ENCODE measurements at regions not wholly inside any gene's neighbourhood (a gene's known extent, or its start where the extent isn't known, plus 50 kb on each side); places are given as distances from the start of the nearest gene placed in this dataset.

GRCh38 chr3:69688400-69688799 is 50.9 kb upstream of the MITF start:
- no peak overlapping the region for H2AFZ ChIP-seq (ENCODE audit: low read depth, low read length)
- no peak overlapping the region for H3K4me3 ChIP-seq (ENCODE audit: low read length)
- TF ChIP-seq EZH2phosphoT487 (IDR thresholded peaks at IDR 0.05; ENCODE audit: low read depth) (no peak), CTCF (IDR thresholded peaks at IDR 0.05; ENCODE audit: low read depth, low read length) (no peak)
- no peaks in the 10 kb centered on the region for H3K4me1 ChIP-seq (ENCODE audit: low read length)
- H3K9ac ChIP-seq (ENCODE audit: low read length): no peak overlapping the region
- H4K20me1 ChIP-seq (ENCODE audit: insufficient read depth, low read length): no peaks in the 10 kb centered on the region
- no peaks in the 10 kb centered on the region for H3K36me3 ChIP-seq (replicated peaks; ENCODE audit: low read depth, low read length)
- no peaks in the 10 kb centered on the region for H3K9me3 ChIP-seq (ENCODE audit: insufficient read depth, low read length)
- H3K27me3 ChIP-seq (ENCODE audit: low read depth, low read length): peaks cover 7% of the 10 kb centered on the region; the same call in 1 of the 2 replicates
- no peaks in the 10 kb centered on the region for H3K79me2 ChIP-seq (ENCODE audit: low read length)
- H3K27ac ChIP-seq (ENCODE audit: low read length): no peak overlapping the region
- no peak overlapping the region for H3K4me2 ChIP-seq (ENCODE audit: low read length)

GRCh38 chr3:69687641-69688040 is 51.6 kb upstream of the MITF start:
- no peaks in the 10 kb centered on the region for H3K36me3 ChIP-seq (replicated peaks; ENCODE audit: low read depth, low read length)
- H3K4me2 ChIP-seq (ENCODE audit: low read length): no peak overlapping the region
- H3K79me2 ChIP-seq (ENCODE audit: low read length): no peaks in the 10 kb centered on the region
- no peak overlapping the region for H2AFZ ChIP-seq (ENCODE audit: low read depth, low read length)
- TF ChIP-seq EZH2phosphoT487 (IDR thresholded peaks at IDR 0.05; ENCODE audit: low read depth): no peak
- TF ChIP-seq CTCF (IDR thresholded peaks at IDR 0.05; ENCODE audit: low read depth, low read length): no peak
- no peaks in the 10 kb centered on the region for H3K9me3 ChIP-seq (ENCODE audit: insufficient read depth, low read length)
- H3K4me1 ChIP-seq (ENCODE audit: low read length): no peaks in the 10 kb centered on the region
- H4K20me1 ChIP-seq (ENCODE audit: insufficient read depth, low read length): no peaks in the 10 kb centered on the region
- H3K27me3 ChIP-seq (ENCODE audit: low read depth, low read length): peaks cover 7% of the 10 kb centered on the region; the same call in 1 of the 2 replicates
- H3K27ac ChIP-seq (ENCODE audit: low read length): no peak overlapping the region
- H3K4me3 ChIP-seq (ENCODE audit: low read length): no peak overlapping the region
- no peak overlapping the region for H3K9ac ChIP-seq (ENCODE audit: low read length)

- TF ChIP-seq EZH2phosphoT487 (IDR thresholded peaks at IDR 0.05; ENCODE audit: low read depth): no peak
- no peak for TF ChIP-seq CTCF (IDR thresholded peaks at IDR 0.05; ENCODE audit: low read depth, low read length)
- H3K4me2 ChIP-seq (ENCODE audit: low read length): no peak overlapping the region
These were observed 53.2 kb upstream of the MITF start for GRCh38 chr3:69686056-69686455.

GRCh38 chr3:69684309-69684961 is 54.8 kb upstream of the MITF start:
- H3K27me3 ChIP-seq (ENCODE audit: low read depth, low read length): peaks cover 3% of the 10 kb centered on the region; the same call in 1 of the 2 replicates
- TF ChIP-seq EZH2phosphoT487 (IDR thresholded peaks at IDR 0.05; ENCODE audit: low read depth) (no peak), CTCF (IDR thresholded peaks at IDR 0.05; ENCODE audit: low read depth, low read length) (no peak)
- H3K79me2 ChIP-seq (ENCODE audit: low read length): no peaks in the 10 kb centered on the region
- H2AFZ ChIP-seq (ENCODE audit: low read depth, low read length): no peak overlapping the region
- H3K27ac ChIP-seq (ENCODE audit: low read length): no peak overlapping the region
- H3K9ac ChIP-seq (ENCODE audit: low read length): no peak overlapping the region
- no peaks in the 10 kb centered on the region for H4K20me1 ChIP-seq (ENCODE audit: insufficient read depth, low read length)
- no peaks in the 10 kb centered on the region for H3K9me3 ChIP-seq (ENCODE audit: insufficient read depth, low read length)
- H3K36me3 ChIP-seq (replicated peaks; ENCODE audit: low read depth, low read length): no peaks in the 10 kb centered on the region
- H3K4me2 ChIP-seq (ENCODE audit: low read length): no peak overlapping the region
- H3K4me1 ChIP-seq (ENCODE audit: low read length): no peaks in the 10 kb centered on the region
- H3K4me3 ChIP-seq (ENCODE audit: low read length): no peak overlapping the region

More at GRCh38 chr3:69686056-69686455, 53.2 kb upstream of the MITF start:
- Histone ChIP-seq H3K79me2 (ENCODE audit: low read length) (no peaks in the 10 kb centered on the region), H3K36me3 (replicated peaks; ENCODE audit: low read depth, low read length) (no peaks in the 10 kb centered on the region), H3K4me1 (ENCODE audit: low read length) (no peaks in the 10 kb centered on the region), H2AFZ (ENCODE audit: low read depth, low read length) (no peak overlapping the region), H3K27me3 (ENCODE audit: low read depth, low read length) (peaks cover 7% of the 10 kb centered on the region; the same call in 1 of the 2 replicates), H4K20me1 (ENCODE audit: insufficient read depth, low read length) (no peaks in the 10 kb centered on the region), H3K9me3 (ENCODE audit: insufficient read depth, low read length) (no peaks in the 10 kb centered on the region), H3K27ac (ENCODE audit: low read length) (no peak overlapping the region), H3K9ac (ENCODE audit: low read length) (no peak overlapping the region), H3K4me3 (ENCODE audit: low read length) (no peak overlapping the region)

Data from OCI-LY3 (cell line).